WTC11 (cell line): ENCODE measurements at regions not wholly inside any gene's neighbourhood (a gene's known extent, or its start where the extent isn't known, plus 50 kb on each side); places are given as distances from the start of the nearest gene placed in this dataset.

ENCODE experiments used
- ATAC-seq: fragments of 200-7000 bp; cut with Tn5 transposase; 2 replicates; pipeline ENCODE4 v1.10.0; 2021; ENCODE audit warnings: mild to moderate bottlenecking, moderate library complexity
- CTCF ChIA-PET: fragments of 300-600 bp; sonication (Branson Sonifier 250); formaldehyde crosslinking; loops from one replicate; lab custom pipeline; 2021; ENCODE audit warnings: antibody characterized with exemption; lab: Charles Lee
- POLR2A ChIA-PET: fragments of 350-600 bp; sonication (Branson Sonifier 250); formaldehyde crosslinking; loops from one replicate; lab custom pipeline; 2021; ENCODE audit warnings: antibody characterized with exemption; lab: Charles Lee
- DNase-seq: peaks from one replicate; pipeline ENCODE4 v3.0.0; 2021; ENCODE audit warnings: low spot score
- H3K27ac Mint-ChIP-seq: 2 replicates; pipeline ENCODE4 v1.8.0; 2021; ENCODE audit warnings: mixed read lengths
- H3K27me3 Mint-ChIP-seq: 2 replicates; pipeline ENCODE4 v1.8.0; 2021; ENCODE audit warnings: low read depth, mild to moderate bottlenecking, moderate library complexity, mixed read lengths
- H3K36me3 Mint-ChIP-seq: 2 replicates; pipeline ENCODE4 v1.8.0; 2021; ENCODE audit warnings: mixed read lengths
- H3K4me1 Mint-ChIP-seq: 2 replicates; pipeline ENCODE4 v1.8.0; 2022; ENCODE audit warnings: mixed read lengths
- H3K4me3 Mint-ChIP-seq: 2 replicates; pipeline ENCODE4 v1.8.0; 2021; ENCODE audit warnings: mild to moderate bottlenecking, moderate library complexity, mixed read lengths
- H3K9me3 Mint-ChIP-seq: 2 replicates; pipeline ENCODE4 v1.8.0; 2021; ENCODE audit warnings: mixed read lengths
- AR ChIP-seq: fragments of 250-450 bp; sonication (Bioruptor Pico); IDR thresholded peaks from 2 replicates; pipeline ENCODE4 v1.9.0; 2021; ENCODE audit warnings: mild to moderate bottlenecking
- E2F4 ChIP-seq: sonication (generic); formaldehyde crosslinking; IDR thresholded peaks from 2 replicates; pipeline ENCODE4 v1.8.1; 2022; ENCODE audit warnings: low read depth, mild to moderate bottlenecking, moderate library complexity, missing genetic modification reagents, borderline replicate concordance
- ETV6 ChIP-seq: sonication (generic); formaldehyde crosslinking; IDR thresholded peaks from 2 replicates; pipeline ENCODE4 v1.8.1; 2022; ENCODE audit warnings: mild to moderate bottlenecking, missing genetic modification reagents
- FOXP4 ChIP-seq: sonication (generic); formaldehyde crosslinking; IDR thresholded peaks from 2 replicates; pipeline ENCODE4 v1.8.0; 2022; ENCODE audit warnings: mild to moderate bottlenecking, missing genetic modification reagents
- JAZF1 ChIP-seq: fragments of 250-450 bp; sonication (Bioruptor Pico); IDR thresholded peaks from 2 replicates; pipeline ENCODE4 v1.9.0; 2021; ENCODE audit warnings: moderate library complexity, mild to moderate bottlenecking, inconsistent platforms
- NFE2L1 ChIP-seq: sonication (generic); formaldehyde crosslinking; IDR thresholded peaks from 2 replicates; pipeline ENCODE4 v1.8.1; 2023; ENCODE audit warnings: missing genetic modification reagents
- NR3C1 ChIP-seq: sonication (generic); formaldehyde crosslinking; conservative IDR thresholded peaks from 2 replicates; pipeline ENCODE4 v1.8.1; 2023; ENCODE audit warnings: low read depth, mild to moderate bottlenecking, missing genetic modification reagents
- RELA ChIP-seq: sonication (generic); formaldehyde crosslinking; IDR thresholded peaks from 2 replicates; pipeline ENCODE4 v1.8.1; 2022; ENCODE audit warnings: missing genetic modification reagents, mild to moderate bottlenecking, borderline replicate concordance
- SP1 ChIP-seq: sonication (generic); formaldehyde crosslinking; conservative IDR thresholded peaks from 2 replicates; pipeline ENCODE4 v1.8.1; 2022; ENCODE audit warnings: missing genetic modification reagents
- TEAD1 ChIP-seq: sonication (generic); formaldehyde crosslinking; IDR thresholded peaks from 2 replicates; pipeline ENCODE4 v1.8.0; 2022; ENCODE audit warnings: mild to moderate bottlenecking, missing genetic modification reagents
- TEAD4 ChIP-seq: sonication (generic); formaldehyde crosslinking; IDR thresholded peaks from 2 replicates; pipeline ENCODE4 v1.8.0; 2022; ENCODE audit warnings: mild to moderate bottlenecking, missing genetic modification reagents
- USF2 ChIP-seq: sonication (generic); formaldehyde crosslinking; IDR thresholded peaks from 2 replicates; pipeline ENCODE4 v1.8.1; 2023; ENCODE audit warnings: mild to moderate bottlenecking, missing genetic modification reagents, moderate library complexity
- ZBTB43 ChIP-seq: sonication (generic); formaldehyde crosslinking; IDR thresholded peaks from 2 replicates; pipeline ENCODE4 v1.8.1; 2023; ENCODE audit warnings: mild to moderate bottlenecking, missing genetic modification reagents
- ZMAT4 ChIP-seq: fragments of 250-450 bp; sonication (Bioruptor Pico); IDR thresholded peaks from 2 replicates; pipeline ENCODE4 v1.9.0; 2021; ENCODE audit warnings: mild to moderate bottlenecking
- ZNF219 ChIP-seq: sonication (generic); formaldehyde crosslinking; IDR thresholded peaks from 2 replicates; pipeline ENCODE4 v1.8.0; 2023; ENCODE audit warnings: missing genetic modification reagents, mild to moderate bottlenecking, borderline replicate concordance
- ZNF232 ChIP-seq: sonication (generic); formaldehyde crosslinking; IDR thresholded peaks from 2 replicates; pipeline ENCODE4 v1.8.0; 2022; ENCODE audit warnings: mild to moderate bottlenecking, missing genetic modification reagents
- ZNF416 ChIP-seq: fragments of 250-450 bp; sonication (Bioruptor Pico); IDR thresholded peaks from 2 replicates; pipeline ENCODE4 v1.9.0; 2021; ENCODE audit warnings: mild to moderate bottlenecking, inconsistent platforms
- ZNF512 ChIP-seq: sonication (generic); formaldehyde crosslinking; IDR thresholded peaks from 2 replicates; pipeline ENCODE4 v1.8.1; 2022; ENCODE audit warnings: missing genetic modification reagents, borderline replicate concordance
- ZNF671 ChIP-seq: fragments of 250-450 bp; sonication (Bioruptor Pico); IDR thresholded peaks from 2 replicates; pipeline ENCODE4 v1.8.0; 2021; ENCODE audit warnings: mild to moderate bottlenecking

- no peak for TF ChIP-seq AR (CRISPR knock-in tag)
These were observed 130.6 kb downstream of the RAD51AP2 start (continued) for GRCh38 chr2:17387591-17387990.

GRCh38 chr2:17386771-17387170 lies 131.5 kb downstream of the RAD51AP2 start:
- Mint-ChIP-seq H3K27ac (no peak overlapping the region), H3K4me1 (peaks cover 4% of the 10 kb centered on the region; the same call in 1 of the 2 replicates), H3K27me3 (no peaks in the 10 kb centered on the region), H3K4me3 (no peak overlapping the region), H3K36me3 (no peaks in the 10 kb centered on the region), H3K9me3 (peaks cover under 1% of the 10 kb centered on the region; the same call in 1 of the 2 replicates)
- DNase-seq (no peak), ATAC-seq (no peak)
- CTCF ChIA-PET = no interaction called here
- POLR2A ChIA-PET = no interaction called here
- no peak for TF ChIP-seq E2F4
- no peak for TF ChIP-seq TEAD4 (CRISPR knock-in tag)
- no peak for TF ChIP-seq NR3C1 (CRISPR knock-in tag)
- no peak for TF ChIP-seq NFE2L1 (CRISPR knock-in tag)
- no peak for TF ChIP-seq USF2 (CRISPR knock-in tag)

- no peaks in the 10 kb centered on the region for H3K36me3 Mint-ChIP-seq
- H3K27me3 Mint-ChIP-seq = no peaks in the 10 kb centered on the region
- no peak overlapping the region for H3K27ac Mint-ChIP-seq
- TF ChIP-seq USF2 (CRISPR knock-in tag) (no peak), ZBTB43 (CRISPR knock-in tag) (no peak), ZNF671 (CRISPR knock-in tag) (no peak), ZNF512 (CRISPR knock-in tag) (no peak), JAZF1 (CRISPR knock-in tag) (no peak), ETV6 (CRISPR knock-in tag) (no peak), TEAD1 (CRISPR knock-in tag) (no peak), FOXP4 (CRISPR knock-in tag) (no peak), ZNF219 (CRISPR knock-in tag) (no peak), ZMAT4 (CRISPR knock-in tag) (no peak), ZNF232 (CRISPR knock-in tag) (no peak), RELA (no peak), ZNF416 (CRISPR knock-in tag) (no peak), SP1 (CRISPR knock-in tag) (no peak)
- TF ChIP-seq, all 79 proteins: peak for 0
- ChIA-PET CTCF (no interaction called here), POLR2A (no interaction called here)
- H3K9me3 Mint-ChIP-seq = no peaks in the 10 kb centered on the region
- peaks cover 6% of the 10 kb centered on the region for H3K4me1 Mint-ChIP-seq
- DNase-seq (no peak), ATAC-seq (no peak)
- no peak overlapping the region for H3K4me3 Mint-ChIP-seq
These were observed 138.2 kb downstream of the RAD51AP2 start for GRCh38 chr2:17380003-17380402.
